ENCODE measurements at regions not wholly inside any gene's neighbourhood (a gene's known extent, or its start where the extent isn't known, plus 50 kb on each side); places are given as distances from the start of the nearest gene placed in this dataset.

- Histone ChIP-seq H3K4me3 (ENCODE audit: low read depth, low read length, poor library complexity, severe bottlenecking) (no peak overlapping the region), H3K36me3 (ENCODE audit: insufficient read depth, low read length, poor library complexity, severe bottlenecking) (no peaks in the 10 kb centered on the region), H3K27ac (ENCODE audit: low read depth, low read length, poor library complexity, severe bottlenecking) (no peak overlapping the region), H3K9me3 (ENCODE audit: low read depth, low read length, poor library complexity, severe bottlenecking) (no peaks in the 10 kb centered on the region), H3K27me3 (replicated peaks; ENCODE audit: insufficient read depth, low read depth, low read length, poor library complexity) (no peaks in the 10 kb centered on the region), H3K4me1 (ENCODE audit: insufficient read depth, low read length, poor library complexity, severe bottlenecking) (peaks cover 28% of the 10 kb centered on the region)
- ChIA-PET POLR2A (ENCODE audit: low non-redundant PET) (no interaction called here), CTCF (no interaction called here)
- DNase-seq (ENCODE audit: low spot score), result no peak
- no peak for TF ChIP-seq EZH2 (IDR thresholded peaks at IDR 0.05; ENCODE audit: borderline replicate concordance, low read depth, low read length, poor library complexity, severe bottlenecking)
- no peak for TF ChIP-seq CTCF (conservative IDR thresholded peaks at IDR 0.05; ENCODE audit: low read depth, low read length)
- intact Hi-C loops (cut with micrococcal nuclease; ENCODE audit: unreplicated experiment), result no loop called here
- no TSS peak for BruUV-seq (replicated peaks)
Measured at GRCh38 chr13:58992478-58993042, 1171.2 kb downstream of the DIAPH3 start.

- TF ChIP-seq EZH2 (IDR thresholded peaks at IDR 0.05; ENCODE audit: borderline replicate concordance, low read depth, low read length, poor library complexity, severe bottlenecking), result no peak
- TF ChIP-seq CTCF (conservative IDR thresholded peaks at IDR 0.05; ENCODE audit: low read depth, low read length), result no peak
- ChIA-PET POLR2A (ENCODE audit: low non-redundant PET) (no interaction called here), CTCF (no interaction called here)
- intact Hi-C loops (cut with micrococcal nuclease; ENCODE audit: unreplicated experiment), result no loop called here
- no peak overlapping the region for H3K27ac ChIP-seq (ENCODE audit: low read depth, low read length, poor library complexity, severe bottlenecking)
- H3K4me1 ChIP-seq (ENCODE audit: insufficient read depth, low read length, poor library complexity, severe bottlenecking), result peaks cover 37% of the 10 kb centered on the region
- no peaks in the 10 kb centered on the region for H3K9me3 ChIP-seq (ENCODE audit: low read depth, low read length, poor library complexity, severe bottlenecking)
- BruUV-seq (replicated peaks), result no TSS peak
- no peaks in the 10 kb centered on the region for H3K36me3 ChIP-seq (ENCODE audit: insufficient read depth, low read length, poor library complexity, severe bottlenecking)
- DNase-seq (ENCODE audit: low spot score), result peak; percentile 36
- no peak overlapping the region for H3K4me3 ChIP-seq (ENCODE audit: low read depth, low read length, poor library complexity, severe bottlenecking)
- H3K27me3 ChIP-seq (replicated peaks; ENCODE audit: insufficient read depth, low read depth, low read length, poor library complexity), result no peaks in the 10 kb centered on the region
Measured at GRCh38 chr13:58994077-58994476, 1169.7 kb downstream of the DIAPH3 start.

GRCh38 chr13:58994777-58995176 lies 1169.0 kb downstream of the DIAPH3 start:
- POLR2A ChIA-PET (ENCODE audit: low non-redundant PET), result no interaction called here

More at GRCh38 chr13:58994777-58995176, 1169.0 kb downstream of the DIAPH3 start:
- intact Hi-C loops (cut with micrococcal nuclease; ENCODE audit: unreplicated experiment), result no loop called here
- no TSS peak for BruUV-seq (replicated peaks)
- Histone ChIP-seq H3K4me1 (ENCODE audit: insufficient read depth, low read length, poor library complexity, severe bottlenecking) (peaks cover 37% of the 10 kb centered on the region), H3K27ac (ENCODE audit: low read depth, low read length, poor library complexity, severe bottlenecking) (no peak overlapping the region), H3K9me3 (ENCODE audit: low read depth, low read length, poor library complexity, severe bottlenecking) (no peaks in the 10 kb centered on the region), H3K36me3 (ENCODE audit: insufficient read depth, low read length, poor library complexity, severe bottlenecking) (no peaks in the 10 kb centered on the region), H3K4me3 (ENCODE audit: low read depth, low read length, poor library complexity, severe bottlenecking) (no peak overlapping the region), H3K27me3 (replicated peaks; ENCODE audit: insufficient read depth, low read depth, low read length, poor library complexity) (no peaks in the 10 kb centered on the region)
- DNase-seq (ENCODE audit: low spot score), result peak; percentile 63
- CTCF ChIA-PET, result no interaction called here
- TF ChIP-seq EZH2 (IDR thresholded peaks at IDR 0.05; ENCODE audit: borderline replicate concordance, low read depth, low read length, poor library complexity, severe bottlenecking) (no peak), CTCF (conservative IDR thresholded peaks at IDR 0.05; ENCODE audit: low read depth, low read length) (peak; percentile 53)

Data from A673 (cell line).